Lower leg skin (tissue), 3 donors: ENCODE measurements at regions not wholly inside any gene's neighbourhood (a gene's known extent, or its start where the extent isn't known, plus 50 kb on each side); places are given as distances from the start of the nearest gene placed in this dataset.

Source experiments
- POLR2A ChIP-seq, 2 donors: fragments of 450-650 bp; IDR thresholded peaks; one replicate each; pipeline ENCODE4 v1.6.1; 2016 to 2017; ENCODE audit warnings: antibody characterized with exemption in 2 of 2, mild to moderate bottlenecking in 1 of 2, moderate library complexity in 1 of 2
- TF ChIP-seq, protein P1 (sequence below), 3 donors: fragments of 450-650 bp; IDR thresholded peaks; one replicate each; pipeline ENCODE4 v1.5.1; 2016; ENCODE audit warnings: antibody characterized with exemption in 3 of 3, mild to moderate bottlenecking in 3 of 3, moderate library complexity in 2 of 3

DNA sequence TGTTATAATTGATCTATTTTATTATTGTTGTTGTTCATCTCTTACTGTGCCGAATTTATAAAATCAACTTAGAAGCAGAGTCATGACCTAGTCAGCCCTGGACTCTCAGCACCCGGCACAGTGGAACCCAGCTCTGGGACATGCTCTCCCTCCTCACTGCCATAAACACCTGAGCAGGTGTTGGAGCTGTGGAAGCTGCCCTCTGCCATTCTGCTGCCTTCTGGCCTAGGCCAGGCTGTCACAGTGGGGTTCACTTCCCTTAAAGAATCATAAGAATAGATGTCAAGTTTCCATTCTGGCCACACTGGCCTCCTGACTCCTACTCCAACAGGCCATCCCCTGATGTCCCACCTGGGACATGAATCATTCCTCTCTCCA, 192.2 kb downstream of the ZFP36L2 start:
- no peak for TF ChIP-seq POLR2A (IDR thresholded peaks at IDR 0.05)
- TF ChIP-seq, protein P1, sequence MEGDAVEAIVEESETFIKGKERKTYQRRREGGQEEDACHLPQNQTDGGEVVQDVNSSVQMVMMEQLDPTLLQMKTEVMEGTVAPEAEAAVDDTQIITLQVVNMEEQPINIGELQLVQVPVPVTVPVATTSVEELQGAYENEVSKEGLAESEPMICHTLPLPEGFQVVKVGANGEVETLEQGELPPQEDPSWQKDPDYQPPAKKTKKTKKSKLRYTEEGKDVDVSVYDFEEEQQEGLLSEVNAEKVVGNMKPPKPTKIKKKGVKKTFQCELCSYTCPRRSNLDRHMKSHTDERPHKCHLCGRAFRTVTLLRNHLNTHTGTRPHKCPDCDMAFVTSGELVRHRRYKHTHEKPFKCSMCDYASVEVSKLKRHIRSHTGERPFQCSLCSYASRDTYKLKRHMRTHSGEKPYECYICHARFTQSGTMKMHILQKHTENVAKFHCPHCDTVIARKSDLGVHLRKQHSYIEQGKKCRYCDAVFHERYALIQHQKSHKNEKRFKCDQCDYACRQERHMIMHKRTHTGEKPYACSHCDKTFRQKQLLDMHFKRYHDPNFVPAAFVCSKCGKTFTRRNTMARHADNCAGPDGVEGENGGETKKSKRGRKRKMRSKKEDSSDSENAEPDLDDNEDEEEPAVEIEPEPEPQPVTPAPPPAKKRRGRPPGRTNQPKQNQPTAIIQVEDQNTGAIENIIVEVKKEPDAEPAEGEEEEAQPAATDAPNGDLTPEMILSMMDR (IDR thresholded peaks at IDR 0.05), result no peak
